Adrenal gland (tissue), 9 donors: ENCODE measurements at regions not wholly inside any gene's neighbourhood (a gene's known extent, or its start where the extent isn't known, plus 50 kb on each side); places are given as distances from the start of the nearest gene placed in this dataset.

Experiments used
- DNase-seq, 7 donors: peaks; one replicate each; pipeline ENCODE4 v3.0.0-alpha.2; 2019 to 2020
- H3K27ac ChIP-seq, 5 donors: fragments of 200-600 bp; sonication (generic) in 4 of 5; 1 replicate in 3 of 5; 2 replicates in 2 of 5; pipeline versions ENCODE4 v1.5.1 to v1.8.0; 2016 to 2020; ENCODE audit warnings: mild to moderate bottlenecking in 1 of 5
- H3K27me3 ChIP-seq: fragments of 200-600 bp; 2 replicates; pipeline ENCODE4 v1.8.0; 2021
- H3K36me3 ChIP-seq, 2 donors: fragments of 200-600 bp; replicated peaks in 1 of 2; 1 replicate in 1 of 2; 2 replicates in 1 of 2; pipeline versions ENCODE4 v1.5.1 to v1.8.0; 2018 to 2022
- H3K4me1 ChIP-seq, 2 donors: fragments of 200-600 bp; replicated peaks in 1 of 2; 1 replicate in 1 of 2; 2 replicates in 1 of 2; pipeline versions ENCODE4 v1.5.1 to v1.8.0; 2018 to 2021
- H3K4me3 ChIP-seq, 4 donors: fragments of 200-600 bp; sonication (generic) in 3 of 4; one replicate each; pipeline ENCODE4 v1.5.1; 2016 to 2018
- H3K9me3 ChIP-seq, 3 donors: fragments of 200-600 bp; sonication (generic) in 1 of 3; replicated peaks in 1 of 3; 1 replicate in 2 of 3; 2 replicates in 1 of 3; pipeline versions ENCODE4 v1.5.1 to v1.8.0; 2016 to 2021
- CTCF ChIP-seq, 6 experiments: fragments of 450-650 bp in 4 of 6; fragments of 200-600 bp in 2 of 6; sonication (generic) in 1 of 6; IDR thresholded peaks; 1 replicate in 5 of 6; 2 replicates in 1 of 6; pipeline versions ENCODE4 v1.5.1 to v1.8.0; 2016 to 2021; ENCODE audit warnings: antibody characterized with exemption in 6 of 6, mild to moderate bottlenecking in 2 of 6, moderate library complexity in 1 of 6
- POLR2A ChIP-seq, 2 donors: fragments of 450-650 bp; IDR thresholded peaks; one replicate each; pipeline ENCODE4 v1.6.1; 2017; ENCODE audit warnings: antibody characterized with exemption in 2 of 2, mild to moderate bottlenecking in 2 of 2, moderate library complexity in 1 of 2
- WGBS, 4 donors: extraction: QIAGEN DNeasy Blood & Tissue Kit in 2 of 4; methylation state at CpG; one replicate each; pipeline versions ENCODE4 v1.1.5 to v1.1.7; 2013 to 2017; 5-methylcytosine and 5-hydroxymethylcytosine counted together
- intact Hi-C, 2 donors: fragments of 100-400 bp; cut with DNase I; formaldehyde crosslinking; loops; one replicate each; pipeline versions ENCODE4 v1.14.1 to v1.15.0; 2022 to 2023
- donor health status: healthy with polysubstance abuse.
- donor health status: Bipolar disorder and iron deficiency.
- donor health status: DM: yes; HTN: yes; CAD: no.
- donor health status: DM: no; HTN: no; CAD: no.
- donor health status: DM: no; HTN: no; CAD: no.

DNA sequence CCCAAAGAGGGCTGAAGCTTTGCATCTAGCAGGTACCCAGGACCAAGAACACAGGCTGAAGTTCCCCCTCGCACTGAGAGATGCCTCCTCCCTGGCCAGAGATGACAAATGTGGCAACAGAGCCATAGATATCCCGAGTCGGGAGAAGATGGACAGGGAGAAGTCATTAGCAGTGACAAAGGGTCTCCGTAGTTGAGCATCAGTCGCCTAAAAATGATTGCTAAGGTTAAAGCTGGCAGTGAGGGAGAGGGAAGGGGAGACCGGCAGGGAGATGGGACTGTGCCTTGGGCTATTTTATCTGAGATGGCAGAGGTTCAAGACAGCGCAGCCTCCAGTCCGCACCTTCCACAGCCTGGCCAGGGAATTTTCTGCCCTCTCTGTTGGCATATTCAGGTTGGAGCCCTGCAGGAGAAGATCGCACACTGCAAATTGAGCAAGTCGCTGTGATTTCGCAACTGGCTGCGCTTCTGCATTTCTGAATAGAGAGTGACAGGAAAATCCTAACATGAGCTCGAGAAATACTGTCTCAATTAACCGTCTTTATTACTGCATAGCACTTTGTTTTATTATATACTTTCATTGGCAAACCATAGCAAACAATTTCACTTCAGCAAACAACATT is 238.9 kb upstream of the GPR26 start:
- Histone ChIP-seq H3K9me3 (no peaks in the 10 kb centered on the region), H3K27me3 (no peaks in the 10 kb centered on the region)
- 48 to 65% (median 52%) methylated on average over 14 of the region's 14 CpGs for WGBS, 4 donors

GRCh38 chr10:123428391-123428790 is 237.8 kb upstream of the GPR26 start:
- TF ChIP-seq POLR2A (IDR thresholded peaks at IDR 0.05) (no peak), CTCF (IDR thresholded peaks at IDR 0.05) (no peak)
- intact Hi-C loops: no loop called here
- Histone ChIP-seq H3K4me1 (no peaks in the 10 kb centered on the region), H3K27ac (no peak overlapping the region), H3K36me3 (no peaks in the 10 kb centered on the region), H3K27me3 (no peaks in the 10 kb centered on the region), H3K9me3 (no peaks in the 10 kb centered on the region), H3K4me3 (no peak overlapping the region)
- DNase-seq: no peak
- 49 to 57% (median 55%) methylated on average over 11 of the region's 11 CpGs for WGBS, 4 donors

More for the DNA sequence above, 238.9 kb upstream of the GPR26 start:
- Histone ChIP-seq H3K27ac (no peak overlapping the region), H3K4me3 (no peak overlapping the region), H3K4me1 (no peaks in the 10 kb centered on the region), H3K36me3 (no peaks in the 10 kb centered on the region)
- DNase-seq: peak in 1 of 7 donors; percentile 13
- TF ChIP-seq POLR2A (IDR thresholded peaks at IDR 0.05) (no peak), CTCF (IDR thresholded peaks at IDR 0.05) (no peak)
- intact Hi-C loops: no loop called here

DNA sequence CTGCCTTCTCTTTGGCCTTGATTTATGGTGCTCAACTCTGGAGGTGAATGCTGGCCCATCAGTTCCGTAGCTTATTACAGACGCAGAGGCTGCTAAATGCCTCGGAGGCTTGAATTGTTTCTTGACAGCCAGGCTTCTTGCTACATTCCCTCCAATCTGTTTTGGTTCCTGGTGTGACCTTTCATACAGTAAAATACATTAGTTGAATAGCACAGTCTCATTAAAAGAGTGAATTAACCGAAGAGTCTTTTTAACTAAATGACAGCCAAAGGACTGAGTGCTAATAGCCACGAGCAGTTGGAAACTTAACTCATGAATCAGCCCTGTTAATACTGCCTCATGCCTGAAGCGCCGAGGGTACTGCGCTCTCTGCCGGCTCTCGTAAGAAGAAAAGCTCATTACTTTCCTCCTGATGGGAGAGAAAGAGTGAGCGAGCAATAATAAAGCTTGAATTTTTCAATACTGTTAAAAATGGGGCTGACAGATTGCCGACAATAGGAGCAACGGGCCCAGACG is 236.4 kb upstream of the GPR26 start:
- intact Hi-C loops: no loop called here
- WGBS, 4 donors: 35 to 50% (median 49%) methylated on average over 14 of the region's 14 CpGs
- DNase-seq: no peak
- no peaks in the 10 kb centered on the region for H3K4me1 ChIP-seq
- no peak for TF ChIP-seq CTCF (IDR thresholded peaks at IDR 0.05)
- no peak for TF ChIP-seq POLR2A (IDR thresholded peaks at IDR 0.05)
- no peak overlapping the region for H3K4me3 ChIP-seq
- no peak overlapping the region for H3K27ac ChIP-seq
- H3K36me3 ChIP-seq: no peaks in the 10 kb centered on the region
- H3K27me3 ChIP-seq: no peaks in the 10 kb centered on the region
- H3K9me3 ChIP-seq: no peaks in the 10 kb centered on the region

DNA sequence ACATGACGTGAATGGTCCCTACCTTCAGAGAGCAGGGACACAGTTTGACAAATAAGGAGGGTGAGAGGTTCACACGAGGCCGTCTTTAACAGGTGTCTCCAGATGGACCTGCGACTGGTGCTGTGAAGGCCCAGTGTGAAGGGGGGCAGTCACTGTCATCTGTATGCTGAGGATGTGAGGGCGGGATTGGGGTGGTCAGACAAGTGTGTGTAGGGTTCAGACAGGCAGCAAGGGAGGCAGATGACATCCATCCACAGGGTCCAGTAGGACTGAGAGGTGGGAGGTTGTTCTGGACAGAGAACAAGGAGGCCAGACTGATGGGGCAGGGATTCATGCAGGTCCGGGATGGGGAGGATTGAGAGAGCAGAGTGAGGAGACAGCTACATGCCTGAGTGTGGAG is 232.6 kb upstream of the GPR26 start:
- H3K4me3 ChIP-seq: no peak overlapping the region
- intact Hi-C loops: no loop called here

More for the DNA sequence above, 232.6 kb upstream of the GPR26 start:
- TF ChIP-seq CTCF (IDR thresholded peaks at IDR 0.05): no peak
- WGBS, 4 donors: 74 to 88% (median 78%) methylated on average over 6 of the region's 6 CpGs
- Histone ChIP-seq H3K9me3 (no peaks in the 10 kb centered on the region), H3K4me1 (no peaks in the 10 kb centered on the region), H3K27ac (no peak overlapping the region), H3K27me3 (no peaks in the 10 kb centered on the region), H3K36me3 (no peaks in the 10 kb centered on the region)
- no peak for DNase-seq
